Trophoblast cell (in vitro differentiated cells and primary cell): ENCODE measurements at regions not wholly inside any gene's neighbourhood (a gene's known extent, or its start where the extent isn't known, plus 50 kb on each side); places are given as distances from the start of the nearest gene placed in this dataset.

ENCODE experiments used
- DNase-seq, 2 donors: peaks; one replicate each; pipeline ENCODE4 v3.0.0-alpha.2; 2016
- H2AFZ ChIP-seq: 2 replicates; pipeline ENCODE4 v1.6.1; 2013; ENCODE audit warnings: low read length, moderate library complexity, mild to moderate bottlenecking; ENCODE audit not compliant: insufficient read depth, poor library complexity
- H2AK5ac ChIP-seq: 2 replicates; pipeline ENCODE4 v1.6.1; 2013; ENCODE audit warnings: mild to moderate bottlenecking, low read length
- H2BK120ac ChIP-seq: 2 replicates; pipeline ENCODE4 v1.6.1; 2013; ENCODE audit warnings: low read length, mild to moderate bottlenecking, moderate library complexity; ENCODE audit not compliant: insufficient read depth, poor library complexity
- H2BK12ac ChIP-seq: 2 replicates; pipeline ENCODE4 v1.6.1; 2013; ENCODE audit warnings: mild to moderate bottlenecking, low read length, moderate library complexity
- H2BK5ac ChIP-seq: 2 replicates; pipeline ENCODE4 v1.6.1; 2013; ENCODE audit warnings: low read length, low read depth, moderate library complexity, mild to moderate bottlenecking; ENCODE audit not compliant: poor library complexity
- H3K14ac ChIP-seq: 2 replicates; pipeline ENCODE4 v1.6.1; 2013; ENCODE audit warnings: mild to moderate bottlenecking, low read length
- H3K18ac ChIP-seq: 2 replicates; pipeline ENCODE4 v1.6.1; 2013; ENCODE audit warnings: mild to moderate bottlenecking, low read length
- H3K23ac ChIP-seq: 2 replicates; pipeline ENCODE4 v1.6.1; 2013; ENCODE audit warnings: low read length
- H3K27ac ChIP-seq: 2 replicates; pipeline ENCODE4 v1.5.1; 2013; ENCODE audit warnings: low read depth, mild to moderate bottlenecking, inconsistent platforms, low read length, moderate library complexity
- H3K27me3 ChIP-seq: 2 replicates; pipeline ENCODE4 v1.6.1; 2013; ENCODE audit warnings: inconsistent platforms, mild to moderate bottlenecking, low read length, moderate library complexity; ENCODE audit not compliant: insufficient read depth
- H3K36me3 ChIP-seq, 2 experiments: 1 replicate in 1 of 2; 2 replicates in 1 of 2; pipeline ENCODE4 v1.6.1; 2013; ENCODE audit warnings: low read length in 2 of 2, mild to moderate bottlenecking in 2 of 2, moderate library complexity in 1 of 2; ENCODE audit not compliant: insufficient read depth in 2 of 2, control insufficient read depth in 1 of 2
- H3K4ac ChIP-seq: 2 replicates; pipeline ENCODE4 v1.6.1; 2013; ENCODE audit warnings: low read depth, mild to moderate bottlenecking, low read length, moderate library complexity
- H3K4me1 ChIP-seq, 2 experiments: 1 replicate in 1 of 2; 2 replicates in 1 of 2; pipeline ENCODE4 v1.6.1; 2013; ENCODE audit warnings: low read length in 2 of 2, mild to moderate bottlenecking in 2 of 2, moderate library complexity in 1 of 2; ENCODE audit not compliant: insufficient read depth in 2 of 2, control insufficient read depth in 1 of 2
- H3K4me2 ChIP-seq: 2 replicates; pipeline ENCODE4 v1.6.1; 2013; ENCODE audit warnings: inconsistent platforms, mild to moderate bottlenecking, low read length, moderate library complexity
- H3K4me3 ChIP-seq: 2 replicates; pipeline ENCODE4 v1.5.1; 2013; ENCODE audit warnings: mild to moderate bottlenecking, low read depth, low read length, inconsistent platforms
- H3K79me1 ChIP-seq: one replicate; pipeline ENCODE4 v1.6.1; 2013; ENCODE audit warnings: low read length
- H3K79me2 ChIP-seq: 2 replicates; pipeline ENCODE4 v1.6.1; 2013; ENCODE audit warnings: low read length, mild to moderate bottlenecking; ENCODE audit not compliant: control insufficient read depth, insufficient read depth, poor library complexity
- H3K9ac ChIP-seq: 2 replicates; pipeline ENCODE4 v1.6.1; 2013; ENCODE audit warnings: mild to moderate bottlenecking, low read length
- H3K9me3 ChIP-seq: 2 replicates; pipeline ENCODE4 v1.6.1; 2013; ENCODE audit warnings: low read depth, mild to moderate bottlenecking, control low read depth, inconsistent platforms, low read length; ENCODE audit not compliant: insufficient read depth
- H4K12ac ChIP-seq: 2 replicates; pipeline ENCODE4 v1.6.1; 2013; ENCODE audit warnings: low read depth, mild to moderate bottlenecking, low read length, moderate library complexity
- H4K8ac ChIP-seq: 2 replicates; pipeline ENCODE4 v1.6.1; 2013; ENCODE audit warnings: low read depth, mild to moderate bottlenecking, low read length, moderate library complexity
- H4K91ac ChIP-seq: one replicate; pipeline ENCODE4 v1.6.1; 2013; ENCODE audit warnings: low read depth, mild to moderate bottlenecking, low read length, moderate library complexity
- WGBS: extraction: QIAGEN DNeasy Blood & Tissue Kit; methylation state at CpG from one replicate; pipeline ENCODE4 v1.1.7; 2013; ENCODE audit warnings: missing lambda C conversion rate; ENCODE audit not compliant: insufficient read length, insufficient coverage; ENCODE audit errors: extremely low coverage; 5-methylcytosine and 5-hydroxymethylcytosine counted together

DNA sequence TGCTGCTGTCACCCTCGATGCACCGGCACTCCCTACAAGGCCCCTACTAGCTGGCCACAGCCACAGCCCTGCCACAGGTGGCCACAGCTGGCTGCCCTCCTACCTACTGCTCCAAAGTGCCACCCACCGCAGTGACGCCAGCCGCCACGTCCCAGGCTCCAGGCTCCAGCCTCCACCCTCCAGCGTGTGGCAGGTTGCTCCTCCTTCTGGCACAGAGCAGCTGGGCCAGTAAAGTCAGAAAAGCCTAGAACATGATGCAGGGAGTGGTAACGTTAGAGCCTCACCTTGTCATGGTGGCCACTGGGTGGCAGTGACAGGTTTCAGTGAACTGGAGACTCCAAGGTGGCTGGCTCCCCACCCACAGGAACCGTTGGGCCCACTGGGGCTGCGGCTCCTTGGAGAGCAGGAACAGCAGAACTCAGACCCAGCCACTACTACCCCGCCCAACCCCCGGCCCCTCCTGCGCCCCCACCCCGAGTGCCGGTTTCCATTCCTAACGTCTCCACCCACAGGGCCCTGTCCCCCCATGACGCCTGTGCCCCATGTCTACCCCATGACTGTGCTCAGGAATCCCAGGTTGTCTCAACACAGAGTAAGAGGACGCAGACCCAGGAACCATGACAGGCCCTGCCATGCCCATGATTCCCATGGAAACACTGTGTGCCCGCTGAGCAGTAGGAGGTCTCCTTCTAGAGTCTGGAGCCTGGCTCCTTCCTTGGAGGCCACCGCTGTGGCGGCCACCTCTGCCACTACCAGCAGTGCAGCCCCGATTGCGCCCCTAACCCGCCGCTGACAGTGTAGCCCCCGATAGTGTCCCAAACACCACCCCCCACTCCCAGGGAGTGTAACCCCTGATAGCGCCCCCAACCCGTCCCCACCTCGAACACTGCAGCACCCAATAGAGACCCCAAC is 52.3 kb upstream of the ZNF33B start:
- Histone ChIP-seq H3K4me3 (peak overlapping the region; percentile 10), H3K9me3 (peaks cover 20% of the 10 kb centered on the region), H3K4me2 (no peak overlapping the region), H3K14ac (no peak overlapping the region), H4K8ac (no peak overlapping the region), H3K79me2 (no peaks in the 10 kb centered on the region), H3K4me1 (no peaks in the 10 kb centered on the region), H3K27me3 (no peaks in the 10 kb centered on the region), H2BK5ac (no peak overlapping the region), H2BK12ac (no peak overlapping the region), H2AFZ (no peak overlapping the region), H3K79me1 (no peaks in the 10 kb centered on the region), H3K36me3 (no peaks in the 10 kb centered on the region), H2BK120ac (no peak overlapping the region), H3K27ac (no peak overlapping the region), H3K4ac (no peak overlapping the region), H3K9ac (no peak overlapping the region), H3K18ac (no peak overlapping the region), H4K12ac (no peak overlapping the region), H3K23ac (no peak overlapping the region), H2AK5ac (no peak overlapping the region), H4K91ac (no peak overlapping the region)
- WGBS, result no CpG with 5 or more reads among the region's 29 CpGs
- DNase-seq, result no peak

DNA sequence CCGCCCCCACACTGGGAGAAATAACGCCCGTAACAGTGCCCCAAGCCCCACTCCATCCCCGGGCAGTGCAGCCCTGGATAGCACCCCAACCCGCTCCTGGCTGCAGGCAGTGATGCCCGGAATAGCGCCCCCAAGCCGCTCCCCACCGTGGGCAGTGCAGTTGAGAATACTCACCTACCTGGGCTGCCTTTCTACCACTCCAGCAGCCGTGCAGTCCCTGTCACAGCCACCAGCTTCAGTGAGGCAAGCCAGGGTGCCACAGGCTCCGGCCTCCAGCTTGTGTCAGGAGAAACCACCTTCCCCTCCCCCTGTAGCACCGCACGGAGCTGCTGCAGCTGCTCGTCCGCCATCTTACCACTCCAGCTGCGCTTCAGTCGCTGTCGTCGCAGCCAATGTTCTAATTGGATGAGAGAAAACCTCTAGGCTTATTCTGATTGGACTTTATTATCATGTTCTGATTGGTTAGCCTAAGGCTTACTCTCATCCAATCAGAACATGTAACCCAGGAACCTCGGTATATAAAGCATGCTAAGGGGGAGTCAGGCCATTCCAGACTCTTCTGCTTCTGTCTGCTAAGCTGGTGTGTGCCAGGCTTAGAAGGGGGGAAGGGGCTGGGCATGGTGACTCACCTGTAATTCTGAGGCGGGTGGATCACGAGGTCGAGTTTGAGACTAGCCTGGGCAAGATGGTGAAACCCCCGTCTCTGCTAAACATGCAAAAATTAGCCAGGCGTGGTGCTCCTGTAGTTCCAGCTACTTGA is 53.2 kb upstream of the ZNF33B start:
- H2AFZ ChIP-seq, result no peak overlapping the region
- H2BK120ac ChIP-seq, result no peak overlapping the region
- H4K91ac ChIP-seq, result no peak overlapping the region
- no peaks in the 10 kb centered on the region for H3K27me3 ChIP-seq
- H3K23ac ChIP-seq, result no peak overlapping the region
- no peak overlapping the region for H4K8ac ChIP-seq
- H3K9me3 ChIP-seq, result peaks cover 20% of the 10 kb centered on the region
- DNase-seq, result no peak
- no peak overlapping the region for H3K4me3 ChIP-seq
- H3K4ac ChIP-seq, result no peak overlapping the region
- H2BK12ac ChIP-seq, result no peak overlapping the region
- H2BK5ac ChIP-seq, result no peak overlapping the region
- no CpG with 5 or more reads among the region's 25 CpGs for WGBS
- H4K12ac ChIP-seq, result no peak overlapping the region
- no peak overlapping the region for H3K14ac ChIP-seq
- no peak overlapping the region for H3K27ac ChIP-seq
- H3K79me2 ChIP-seq, result no peaks in the 10 kb centered on the region
- H3K9ac ChIP-seq, result no peak overlapping the region
- no peak overlapping the region for H3K4me2 ChIP-seq
- H2AK5ac ChIP-seq, result no peak overlapping the region
- H3K4me1 ChIP-seq, result no peaks in the 10 kb centered on the region
- H3K79me1 ChIP-seq, result no peaks in the 10 kb centered on the region
- no peak overlapping the region for H3K18ac ChIP-seq
- H3K36me3 ChIP-seq, result no peaks in the 10 kb centered on the region

DNA sequence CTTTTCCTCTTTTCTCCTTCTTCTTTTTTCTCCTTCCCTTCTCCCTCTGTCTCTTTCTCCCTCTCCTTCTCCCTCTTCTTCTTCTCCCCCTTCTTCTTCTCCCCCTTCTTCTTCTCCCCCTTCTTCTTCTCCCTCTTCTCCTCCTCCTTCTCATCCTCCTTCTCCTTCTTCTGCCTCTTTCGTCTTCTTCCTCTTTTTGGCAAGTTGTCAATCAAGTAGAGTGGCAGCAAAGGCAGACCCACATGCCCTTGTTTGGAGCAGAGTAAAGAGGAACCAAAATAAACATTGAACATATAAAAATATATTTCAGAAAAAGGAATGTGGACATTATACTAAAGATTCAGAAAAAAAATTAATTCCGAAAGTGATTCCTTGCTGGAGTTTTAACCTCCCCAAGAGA is 59.6 kb upstream of the ZNF33B start:
- Histone ChIP-seq H2BK5ac (no peak overlapping the region), H4K8ac (no peak overlapping the region), H3K9ac (no peak overlapping the region), H3K14ac (no peak overlapping the region), H3K4me3 (no peak overlapping the region), H3K79me2 (no peaks in the 10 kb centered on the region), H2AK5ac (no peak overlapping the region), H2BK120ac (no peak overlapping the region), H3K18ac (no peak overlapping the region), H3K79me1 (no peaks in the 10 kb centered on the region), H4K12ac (no peak overlapping the region), H3K4me1 (no peaks in the 10 kb centered on the region), H3K9me3 (peaks cover 6% of the 10 kb centered on the region), H2BK12ac (no peak overlapping the region), H3K4me2 (no peak overlapping the region), H3K23ac (no peak overlapping the region), H3K27me3 (no peaks in the 10 kb centered on the region), H4K91ac (no peak overlapping the region), H3K4ac (no peak overlapping the region), H2AFZ (no peak overlapping the region), H3K27ac (no peak overlapping the region), H3K36me3 (no peaks in the 10 kb centered on the region)
- 100% methylated on average over 1 of the region's 2 CpGs for WGBS
- no peak for DNase-seq

DNA sequence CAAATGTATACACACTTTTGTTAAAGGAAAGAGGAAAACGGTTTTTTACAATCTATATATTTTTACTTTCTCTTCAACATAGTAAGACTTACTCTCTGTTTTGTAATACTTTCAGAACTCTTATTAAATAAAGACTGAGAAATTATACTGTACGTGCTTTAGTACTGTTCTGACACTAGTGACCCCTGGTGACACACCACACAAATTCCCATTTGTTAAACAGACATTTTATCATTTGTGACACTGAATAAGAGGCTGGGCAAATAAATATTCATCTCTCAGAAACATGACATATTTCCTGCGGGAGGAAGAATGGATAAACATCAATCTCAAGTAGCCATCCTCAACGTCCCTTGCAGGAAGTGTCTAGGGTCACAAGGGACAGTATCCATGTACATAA is 68.9 kb upstream of the ZNF33B start:
- Histone ChIP-seq H2BK120ac (no peak overlapping the region), H3K79me1 (no peaks in the 10 kb centered on the region), H2BK12ac (no peak overlapping the region), H3K79me2 (no peaks in the 10 kb centered on the region), H3K14ac (no peak overlapping the region), H3K4me3 (no peak overlapping the region), H3K18ac (no peak overlapping the region), H4K8ac (no peak overlapping the region), H2AK5ac (no peak overlapping the region), H3K23ac (no peak overlapping the region), H3K27ac (no peak overlapping the region), H2AFZ (no peak overlapping the region), H3K36me3 (no peaks in the 10 kb centered on the region), H3K4me2 (no peak overlapping the region), H4K12ac (no peak overlapping the region), H3K9me3 (peaks cover 7% of the 10 kb centered on the region), H3K27me3 (no peaks in the 10 kb centered on the region), H2BK5ac (no peak overlapping the region), H3K4me1 (no peaks in the 10 kb centered on the region), H4K91ac (no peak overlapping the region), H3K4ac (no peak overlapping the region), H3K9ac (no peak overlapping the region)
- DNase-seq, result no peak
- no CpG with 5 or more reads among the region's 4 CpGs for WGBS
